Hematopoietic multipotent progenitor cell treated with erythropoietin and hydrocortisone succinate and interleukin-3 and kit ligand, for 4 days (in vitro differentiated cells): ENCODE measurements at regions not wholly inside any gene's neighbourhood (a gene's known extent, or its start where the extent isn't known, plus 50 kb on each side); places are given as distances from the start of the nearest gene placed in this dataset.

Experiments used
- DNase-seq: peaks from one replicate; pipeline ENCODE4 v3.0.0-alpha.2; 2015

- no peak for DNase-seq
These were observed 1067.3 kb downstream of the LRFN5 start for GRCh38 chr14:42673963-42674362.

DNA sequence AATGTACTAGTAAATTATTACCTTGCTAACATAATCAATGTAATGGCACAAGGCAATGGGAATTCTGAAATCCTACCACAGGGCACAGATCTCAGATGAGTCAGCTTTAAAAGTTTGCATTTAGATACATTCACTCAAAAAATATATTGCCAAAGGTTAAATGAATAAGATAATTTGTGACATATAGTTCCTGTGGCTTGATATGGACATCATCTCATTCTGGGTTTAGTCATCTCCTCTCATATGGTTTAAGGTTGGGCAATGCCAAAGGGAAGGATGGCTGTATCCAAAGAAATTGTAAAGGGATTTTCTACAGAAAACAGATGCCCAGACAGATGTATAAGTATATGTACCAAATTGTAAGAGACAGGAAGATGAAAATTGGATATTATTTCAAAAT is 1065.0 kb downstream of the LRFN5 start:
- DNase-seq = no peak

DNA sequence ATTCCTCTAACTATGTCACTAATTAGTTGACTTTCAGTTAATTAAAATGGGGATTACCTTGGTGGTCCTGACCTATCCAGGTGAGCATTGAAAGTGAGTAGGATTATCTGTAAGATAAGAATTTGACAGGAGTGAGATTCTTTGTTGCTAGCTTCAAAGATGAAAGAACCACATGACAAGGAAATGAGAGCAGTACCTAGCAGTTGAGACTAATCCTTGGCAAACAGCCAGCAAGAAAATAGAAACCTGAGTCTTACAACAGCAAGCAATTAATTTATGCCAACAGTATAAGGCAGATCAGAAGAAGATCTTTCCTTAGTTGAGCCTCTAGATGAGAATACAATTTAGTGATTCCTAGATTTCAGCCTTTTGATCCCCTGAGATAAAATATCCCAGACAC is 1058.4 kb downstream of the LRFN5 start:
- DNase-seq = no peak

DNA sequence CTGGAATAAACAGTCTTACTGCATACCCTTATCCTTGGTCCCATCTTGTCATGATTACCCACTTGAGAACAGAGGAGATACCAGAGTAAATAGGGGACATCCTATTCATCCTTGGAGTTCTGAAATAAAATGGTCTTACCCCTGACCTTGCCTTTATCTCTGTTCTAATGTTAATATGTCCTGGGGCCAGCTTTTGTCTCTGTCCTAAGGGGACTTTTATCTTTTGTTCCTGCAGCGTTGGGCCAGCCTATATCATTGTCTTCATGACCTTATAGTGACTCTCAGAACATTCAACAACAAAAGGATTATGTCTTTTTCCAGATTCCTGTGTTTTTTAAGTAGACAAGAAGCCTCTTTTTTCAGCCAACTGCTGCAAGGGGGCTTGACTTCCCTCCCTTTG is 1057.5 kb downstream of the LRFN5 start:
- DNase-seq = no peak

- DNase-seq = no peak
These were observed 1048.0 kb downstream of the LRFN5 start for GRCh38 chr14:42654707-42655106.

DNA sequence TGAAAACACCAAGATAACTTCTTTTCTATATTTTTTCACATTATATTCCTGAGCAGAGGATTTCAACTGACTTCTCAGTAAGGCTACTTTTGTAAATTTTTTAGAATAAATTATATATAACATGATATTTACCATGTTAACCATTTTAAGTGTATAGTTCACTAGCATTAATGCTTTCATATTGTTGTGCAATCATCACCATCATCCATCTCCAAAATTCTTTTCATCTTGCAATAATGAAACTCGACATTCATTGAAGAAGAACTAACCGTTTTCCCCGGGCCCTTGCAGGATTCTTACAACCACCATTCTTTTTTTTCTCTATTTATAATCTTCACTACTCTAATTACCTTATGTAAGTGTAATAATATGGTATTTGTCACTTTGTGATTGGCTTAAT is 1036.1 kb downstream of the LRFN5 start:
- no peak for DNase-seq

DNA sequence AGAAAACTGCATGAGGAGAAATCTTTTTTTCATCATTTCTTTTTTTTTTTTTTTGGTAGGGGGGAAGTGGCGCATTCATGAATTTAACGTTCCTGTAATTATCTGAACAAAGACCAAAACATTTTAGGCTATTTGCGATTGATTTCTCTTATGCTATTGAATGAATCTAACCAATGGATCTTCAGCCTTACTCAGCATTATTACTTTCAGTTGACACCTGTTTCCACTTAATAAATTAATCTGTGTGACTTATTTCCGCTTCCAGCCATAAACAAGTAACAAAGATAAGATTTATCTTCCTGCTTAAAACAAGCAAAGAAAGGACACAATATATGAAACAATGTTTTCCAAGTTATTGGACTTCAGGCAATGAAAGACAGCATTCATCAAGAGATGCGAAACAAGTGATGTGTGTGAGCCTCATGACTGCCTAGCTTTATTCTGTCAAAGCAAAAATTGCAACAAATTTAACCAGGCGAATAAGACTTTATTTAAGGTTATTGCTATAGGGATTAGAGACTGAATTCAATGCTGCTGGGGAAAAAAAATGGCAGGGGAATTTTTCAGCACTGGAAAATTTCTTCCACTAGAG is 1026.9 kb downstream of the LRFN5 start:
- DNase-seq = no peak

- DNase-seq = no peak
These were observed 1022.9 kb downstream of the LRFN5 start for GRCh38 chr14:42629553-42629952.

DNA sequence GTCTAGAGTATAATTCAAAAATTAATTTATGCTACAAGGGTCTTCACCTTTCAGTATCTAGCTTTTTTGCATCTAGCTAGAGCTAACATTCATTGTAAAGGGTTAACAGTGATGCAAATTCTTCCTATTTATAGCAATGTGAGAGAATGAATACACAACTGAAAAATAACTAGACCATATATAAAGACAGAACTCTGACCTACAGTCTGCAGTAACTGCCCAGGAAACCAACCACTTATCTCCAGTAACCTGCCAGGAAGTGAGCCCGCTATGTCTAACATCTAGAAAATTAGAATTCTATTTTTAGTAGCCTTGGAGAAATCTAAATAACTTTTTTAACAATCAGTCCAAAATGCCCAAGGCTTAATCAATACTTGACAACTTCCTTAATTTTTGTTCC is 1021.9 kb downstream of the LRFN5 start:
- peak; percentile 39 for DNase-seq

GRCh38 chr14:42626986-42627385 is 1020.3 kb downstream of the LRFN5 start:
- DNase-seq = no peak

GRCh38 chr14:42624980-42625761 is 1018.5 kb downstream of the LRFN5 start:
- no peak for DNase-seq

DNA sequence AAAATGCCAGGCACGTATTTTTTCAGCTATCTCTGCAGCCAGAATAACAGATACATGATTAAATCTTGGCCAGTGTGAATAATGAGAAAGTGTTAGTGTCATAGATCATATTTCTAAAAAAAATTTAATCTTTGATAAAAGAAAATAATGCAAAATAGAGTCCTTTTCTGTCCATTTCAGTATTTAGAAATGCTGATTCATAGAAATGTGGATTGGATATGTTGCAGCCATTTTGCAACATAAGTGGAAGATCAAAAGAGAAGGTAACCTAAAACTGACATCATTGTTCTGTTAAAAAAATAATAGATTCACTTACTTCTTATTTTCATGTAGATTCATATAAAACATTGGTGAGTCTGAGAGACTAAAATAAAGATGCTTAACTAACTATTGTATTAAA is 1010.3 kb downstream of the LRFN5 start:
- DNase-seq = no peak

DNA sequence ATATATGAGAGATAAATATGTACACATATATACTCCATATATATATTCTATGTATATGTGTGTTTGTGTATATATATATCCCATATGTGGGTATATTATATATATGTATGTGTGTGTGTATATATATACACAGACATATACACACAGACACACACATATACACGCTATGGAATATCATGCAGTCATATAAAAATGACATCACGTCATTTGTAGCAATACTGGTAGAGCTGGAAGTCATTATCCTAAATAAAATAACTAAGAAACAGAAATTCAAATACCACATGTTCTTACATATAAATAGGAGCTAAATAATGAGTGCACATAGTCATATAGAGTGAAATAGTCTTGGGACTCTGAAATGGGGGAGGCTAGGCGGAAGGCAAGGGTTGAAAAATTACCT is 1000.2 kb downstream of the LRFN5 start:
- DNase-seq = no peak

- DNase-seq = no peak
These were observed 995.7 kb downstream of the LRFN5 start for GRCh38 chr14:42602336-42602845.

DNA sequence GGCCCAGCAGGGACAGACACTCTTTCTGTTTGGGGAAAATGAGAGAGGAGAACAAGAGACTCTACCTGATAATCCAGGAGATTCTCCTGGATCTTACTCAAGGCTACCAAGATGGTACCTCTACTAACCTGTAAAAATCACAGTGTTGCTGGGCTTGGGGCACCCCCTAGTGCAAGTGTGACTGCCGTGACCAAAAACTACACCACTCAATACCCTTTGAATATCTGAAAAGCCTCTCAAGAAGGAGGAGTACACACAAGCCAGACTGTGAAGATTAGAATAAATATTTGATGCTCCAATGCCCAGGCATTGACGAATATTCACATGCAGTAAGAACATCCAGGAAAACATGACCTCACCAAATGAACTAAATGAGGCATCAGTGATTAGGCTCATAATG is 965.4 kb downstream of the LRFN5 start:
- no peak for DNase-seq

DNA sequence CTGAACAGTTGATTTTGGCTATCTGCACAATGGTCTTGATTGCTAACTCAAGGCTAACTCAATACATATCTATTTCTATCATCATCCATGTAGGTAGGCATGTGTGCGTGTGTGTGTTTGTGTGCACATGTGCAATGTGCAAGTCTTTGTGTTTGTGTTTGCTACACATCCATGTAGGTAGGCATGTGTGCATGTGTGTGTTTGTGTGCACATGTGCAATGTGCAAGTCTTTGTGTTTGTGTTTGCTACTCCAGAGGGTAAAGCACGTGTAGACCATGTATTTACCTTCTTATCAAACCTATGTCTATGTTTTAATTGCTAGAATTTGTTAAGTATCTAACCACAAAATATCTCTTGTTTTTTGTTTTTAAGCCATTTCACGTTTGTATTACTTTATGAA is 962.6 kb downstream of the LRFN5 start:
- DNase-seq = no peak

DNA sequence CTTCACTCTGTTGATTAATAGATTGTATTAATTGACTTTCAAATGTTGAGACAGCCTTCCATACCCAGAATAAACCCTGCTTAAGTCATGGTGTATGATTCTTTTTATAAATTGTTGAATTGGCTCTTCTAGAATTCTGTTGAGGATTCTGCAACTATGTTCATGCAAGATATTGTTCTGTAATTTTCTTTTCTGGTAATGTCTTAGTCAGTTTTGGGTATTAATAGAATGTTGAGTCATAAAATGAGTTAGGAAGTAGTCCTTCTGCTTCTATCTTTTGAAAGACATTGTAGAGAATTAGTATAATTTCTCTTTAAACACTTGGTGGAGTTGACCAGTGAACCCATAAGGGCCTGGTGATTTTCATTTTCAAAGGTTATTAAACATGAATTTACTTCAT is 958.9 kb downstream of the LRFN5 start:
- no peak for DNase-seq

GRCh38 chr14:42563313-42563712 is 956.6 kb downstream of the LRFN5 start:
- peak; percentile 25 for DNase-seq

DNA sequence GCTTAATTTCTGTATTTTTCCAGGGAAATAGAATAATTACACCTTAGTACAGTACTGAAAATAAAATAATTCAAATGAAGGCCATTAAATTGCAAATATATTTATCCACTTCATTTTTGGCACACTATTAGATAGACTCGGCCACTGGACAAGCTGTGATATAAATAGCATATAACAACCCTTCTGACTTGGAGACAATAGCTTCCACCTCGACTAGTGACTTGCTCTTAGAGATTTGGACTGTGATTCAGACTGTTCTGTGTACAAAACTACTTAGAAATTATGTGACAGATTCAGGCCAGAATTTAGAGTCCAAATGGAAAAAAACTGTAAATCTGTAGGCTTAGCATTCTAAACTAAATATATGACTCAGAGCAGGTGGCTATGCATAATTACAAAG is 949.9 kb downstream of the LRFN5 start:
- DNase-seq = no peak

- no peak for DNase-seq
These were observed 948.7 kb downstream of the LRFN5 start for GRCh38 chr14:42555365-42555764.

DNA sequence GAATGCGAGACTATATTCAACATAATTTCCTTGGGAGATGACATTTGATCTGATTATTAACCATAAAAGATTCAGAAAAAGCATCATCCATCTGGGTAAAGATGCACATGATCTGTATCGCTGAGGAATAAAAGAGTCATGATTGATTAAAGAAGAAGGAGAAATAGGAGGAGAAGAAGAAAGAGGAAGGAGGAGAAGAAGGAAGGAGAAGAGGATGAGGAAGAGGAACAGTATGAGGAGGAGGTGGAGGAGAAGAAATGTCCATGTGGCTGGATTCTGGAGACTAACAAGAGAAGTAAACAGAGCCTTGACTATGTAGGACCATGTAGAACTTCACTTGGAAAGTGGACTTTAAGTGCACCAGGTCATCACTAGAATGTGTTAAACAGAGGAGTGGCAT is 947.4 kb downstream of the LRFN5 start:
- no peak for DNase-seq

DNA sequence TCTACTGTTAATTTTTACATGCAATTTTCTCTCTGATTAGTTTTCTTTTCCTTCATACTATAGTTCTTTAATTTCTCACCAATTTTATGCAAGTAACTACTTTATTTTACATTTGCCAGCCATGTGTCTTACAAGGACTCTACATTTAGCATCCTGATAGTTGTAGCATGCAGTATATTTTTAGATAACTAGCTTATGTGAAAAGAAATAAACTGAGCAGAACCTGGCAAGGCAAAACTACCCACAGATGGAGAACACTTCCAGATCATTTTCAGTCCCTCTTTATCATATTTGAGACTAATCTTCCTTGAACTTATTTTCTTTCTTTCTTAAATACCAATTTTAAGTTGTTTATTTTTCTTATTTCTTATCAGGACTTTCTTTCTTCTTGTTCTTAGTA is 943.6 kb downstream of the LRFN5 start:
- no peak for DNase-seq

DNA sequence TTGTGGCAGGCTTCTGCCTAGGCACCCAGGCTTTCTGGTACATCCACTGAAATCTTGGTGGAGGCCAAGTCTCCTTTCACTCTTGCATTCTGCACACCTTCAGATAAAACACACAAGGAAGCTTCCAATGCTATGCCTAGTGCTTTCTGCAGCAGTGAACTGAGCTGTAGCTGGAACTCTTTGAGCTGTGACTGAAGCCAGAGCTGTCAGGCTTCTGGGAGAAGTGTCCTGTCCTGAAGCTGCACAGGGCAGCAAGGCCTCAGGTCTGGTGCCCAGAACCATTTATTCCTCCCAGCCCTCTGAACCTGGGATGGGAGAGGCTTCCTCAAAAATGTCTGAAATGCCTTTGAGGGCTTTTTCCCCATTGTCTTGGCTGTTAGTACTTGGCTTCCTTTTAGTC is 941.7 kb downstream of the LRFN5 start:
- DNase-seq = no peak

- no peak for DNase-seq
These were observed 939.0 kb downstream of the LRFN5 start for GRCh38 chr14:42545636-42546035.

GRCh38 chr14:42541535-42542001 is 934.9 kb downstream of the LRFN5 start:
- no peak for DNase-seq
